GM12873 (cell line): ENCODE measurements at regions not wholly inside any gene's neighbourhood (a gene's known extent, or its start where the extent isn't known, plus 50 kb on each side); places are given as distances from the start of the nearest gene placed in this dataset.

Experiments
- TF ChIP-seq, protein P1 (sequence below): IDR thresholded peaks from 2 replicates; pipeline ENCODE4 v1.5.1; 2012; ENCODE audit warnings: low read depth, mild to moderate bottlenecking, moderate library complexity, low read length, control low read depth; ENCODE audit not compliant: insufficient read depth; ENCODE audit errors: missing control alignments

- TF ChIP-seq, protein P1, sequence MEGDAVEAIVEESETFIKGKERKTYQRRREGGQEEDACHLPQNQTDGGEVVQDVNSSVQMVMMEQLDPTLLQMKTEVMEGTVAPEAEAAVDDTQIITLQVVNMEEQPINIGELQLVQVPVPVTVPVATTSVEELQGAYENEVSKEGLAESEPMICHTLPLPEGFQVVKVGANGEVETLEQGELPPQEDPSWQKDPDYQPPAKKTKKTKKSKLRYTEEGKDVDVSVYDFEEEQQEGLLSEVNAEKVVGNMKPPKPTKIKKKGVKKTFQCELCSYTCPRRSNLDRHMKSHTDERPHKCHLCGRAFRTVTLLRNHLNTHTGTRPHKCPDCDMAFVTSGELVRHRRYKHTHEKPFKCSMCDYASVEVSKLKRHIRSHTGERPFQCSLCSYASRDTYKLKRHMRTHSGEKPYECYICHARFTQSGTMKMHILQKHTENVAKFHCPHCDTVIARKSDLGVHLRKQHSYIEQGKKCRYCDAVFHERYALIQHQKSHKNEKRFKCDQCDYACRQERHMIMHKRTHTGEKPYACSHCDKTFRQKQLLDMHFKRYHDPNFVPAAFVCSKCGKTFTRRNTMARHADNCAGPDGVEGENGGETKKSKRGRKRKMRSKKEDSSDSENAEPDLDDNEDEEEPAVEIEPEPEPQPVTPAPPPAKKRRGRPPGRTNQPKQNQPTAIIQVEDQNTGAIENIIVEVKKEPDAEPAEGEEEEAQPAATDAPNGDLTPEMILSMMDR: no peak
Measured at GRCh38 chr5:97801461-97801860, 618.4 kb upstream of the RIOK2 start.

DNA sequence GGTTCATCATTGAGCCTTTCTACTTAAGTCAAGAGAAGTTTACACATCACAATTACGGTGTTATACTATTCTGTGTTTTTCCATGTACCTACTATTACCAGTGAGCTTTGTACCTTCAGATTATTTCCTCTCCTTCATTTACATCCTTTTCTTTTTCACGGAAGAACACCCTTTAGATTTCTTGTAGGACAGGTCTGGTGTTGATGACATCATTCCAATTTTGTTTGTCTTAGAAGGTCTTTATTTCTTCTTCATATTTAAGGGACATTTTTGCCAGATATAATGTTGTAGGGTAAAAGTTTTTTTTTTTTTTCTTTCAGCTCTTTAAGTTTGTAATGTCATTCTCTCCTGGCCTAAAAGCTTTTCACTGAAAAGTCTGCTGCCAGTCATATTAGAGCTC lies 637.1 kb upstream of the RIOK2 start:
- TF ChIP-seq, protein P1: no peak

DNA sequence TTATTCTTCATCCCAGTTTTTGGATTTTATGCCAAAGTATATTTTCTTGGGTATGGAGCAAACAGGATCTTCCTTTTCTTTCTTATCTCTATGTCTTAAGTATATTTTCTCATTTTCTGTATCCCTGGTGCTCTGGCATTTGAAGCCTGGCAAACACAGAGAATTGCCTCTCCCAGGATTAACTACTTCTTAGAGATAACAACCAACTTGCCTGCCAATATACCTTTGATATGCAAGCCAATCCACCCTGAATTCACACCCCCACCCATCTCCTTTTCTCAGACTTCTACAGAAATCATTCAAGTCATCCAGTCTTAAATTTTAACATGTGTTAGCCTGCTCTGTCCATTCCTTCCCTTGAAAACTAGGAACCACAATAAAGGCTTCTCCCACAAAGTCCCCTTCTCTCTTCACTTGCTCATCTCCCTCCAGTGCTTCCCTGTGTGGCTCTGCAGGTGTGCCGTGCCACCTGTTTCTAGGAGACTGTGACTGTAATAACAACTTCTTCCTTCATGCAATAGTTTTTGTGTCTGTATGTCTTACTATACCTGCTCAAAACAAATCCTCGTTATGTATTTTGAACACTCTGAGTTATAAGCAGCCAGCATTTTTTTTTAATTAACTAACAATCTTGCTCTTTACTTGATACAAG lies 649.7 kb upstream of the RIOK2 start:
- TF ChIP-seq, protein P1: no peak

GRCh38 chr5:97834561-97834960 lies 651.5 kb upstream of the RIOK2 start:
- TF ChIP-seq, protein P1: no peak

DNA sequence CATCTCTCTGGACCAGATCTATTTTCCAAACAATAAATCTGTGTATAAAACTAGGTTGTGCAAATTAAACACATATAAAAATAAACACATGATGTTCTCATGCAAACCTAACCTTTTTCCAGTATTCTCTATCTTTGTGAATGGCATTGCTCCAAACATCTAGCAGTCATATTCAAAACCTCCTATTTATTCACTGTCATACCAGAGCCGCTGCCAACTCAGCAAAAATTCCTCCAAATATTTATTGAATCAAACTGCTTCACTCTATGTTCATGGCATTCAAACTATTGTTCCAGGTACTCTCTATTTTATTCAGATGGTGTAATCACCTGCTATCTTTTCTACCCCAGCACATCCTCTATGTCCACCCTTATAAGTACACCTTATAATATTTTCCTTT lies 652.1 kb upstream of the RIOK2 start:
- TF ChIP-seq, protein P1: no peak

DNA sequence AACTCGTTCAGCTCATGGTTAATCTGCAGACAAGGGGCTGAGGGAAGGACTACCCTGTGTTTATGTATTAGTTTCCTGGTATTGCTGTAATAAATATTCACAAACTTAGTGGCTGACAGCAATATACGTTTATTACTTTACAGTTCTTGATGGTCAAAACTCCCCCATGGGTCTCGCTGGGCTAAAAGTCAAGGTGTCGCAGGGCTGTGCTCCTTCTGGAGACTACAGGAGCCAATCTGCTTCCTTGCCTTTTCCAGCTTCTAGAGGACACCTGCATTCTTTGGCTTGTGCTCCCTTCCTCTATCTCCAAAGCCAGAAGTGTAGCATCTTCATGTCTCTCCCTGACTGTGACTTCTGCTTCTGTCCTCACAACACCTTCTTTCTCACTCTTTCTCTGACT lies 653.8 kb upstream of the RIOK2 start:
- TF ChIP-seq, protein P1: no peak

- TF ChIP-seq, protein P1: no peak
Measured at GRCh38 chr5:97838214-97838613, 655.2 kb upstream of the RIOK2 start.
